ENCODE measurements at regions not wholly inside any gene's neighbourhood (a gene's known extent, or its start where the extent isn't known, plus 50 kb on each side); places are given as distances from the start of the nearest gene placed in this dataset.

DNA sequence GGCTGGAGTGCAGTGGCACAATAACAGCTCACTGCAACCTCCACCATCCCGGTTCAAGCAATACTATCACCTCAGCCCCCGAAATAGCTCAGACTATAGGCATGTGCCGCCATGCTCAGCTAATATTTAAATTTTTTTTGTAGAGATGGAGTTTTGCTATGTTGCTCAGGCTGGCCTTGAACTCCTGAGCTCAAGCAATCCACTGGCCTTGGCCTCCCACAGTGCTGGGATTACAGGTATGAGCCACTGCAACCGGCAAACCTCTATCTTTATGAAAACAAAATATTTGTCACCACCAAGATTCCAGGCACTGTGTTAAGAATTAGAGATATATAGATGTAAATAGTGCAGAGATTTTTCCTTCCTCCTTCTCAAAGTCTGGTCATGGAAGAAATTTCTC, 232.5 kb downstream of the ANKRD50 start:
- TF ChIP-seq, protein P1, sequence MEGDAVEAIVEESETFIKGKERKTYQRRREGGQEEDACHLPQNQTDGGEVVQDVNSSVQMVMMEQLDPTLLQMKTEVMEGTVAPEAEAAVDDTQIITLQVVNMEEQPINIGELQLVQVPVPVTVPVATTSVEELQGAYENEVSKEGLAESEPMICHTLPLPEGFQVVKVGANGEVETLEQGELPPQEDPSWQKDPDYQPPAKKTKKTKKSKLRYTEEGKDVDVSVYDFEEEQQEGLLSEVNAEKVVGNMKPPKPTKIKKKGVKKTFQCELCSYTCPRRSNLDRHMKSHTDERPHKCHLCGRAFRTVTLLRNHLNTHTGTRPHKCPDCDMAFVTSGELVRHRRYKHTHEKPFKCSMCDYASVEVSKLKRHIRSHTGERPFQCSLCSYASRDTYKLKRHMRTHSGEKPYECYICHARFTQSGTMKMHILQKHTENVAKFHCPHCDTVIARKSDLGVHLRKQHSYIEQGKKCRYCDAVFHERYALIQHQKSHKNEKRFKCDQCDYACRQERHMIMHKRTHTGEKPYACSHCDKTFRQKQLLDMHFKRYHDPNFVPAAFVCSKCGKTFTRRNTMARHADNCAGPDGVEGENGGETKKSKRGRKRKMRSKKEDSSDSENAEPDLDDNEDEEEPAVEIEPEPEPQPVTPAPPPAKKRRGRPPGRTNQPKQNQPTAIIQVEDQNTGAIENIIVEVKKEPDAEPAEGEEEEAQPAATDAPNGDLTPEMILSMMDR (IDR thresholded peaks at IDR 0.05), result no peak
- no peak for TF ChIP-seq EZH2phosphoT487 (IDR thresholded peaks at IDR 0.05; ENCODE audit: borderline replicate concordance, low read depth)

Measured in SK-N-SH (cell line).